HG03159 (cell line): ENCODE measurements at regions not wholly inside any gene's neighbourhood (a gene's known extent, or its start where the extent isn't known, plus 50 kb on each side); places are given as distances from the start of the nearest gene placed in this dataset.

Source experiments
- ATAC-seq: cut with Tn5 transposase; IDR thresholded peaks from one replicate; pipeline ENCODE4 v1.9.1; 2021; ENCODE audit warnings: mild to moderate bottlenecking, moderate library complexity; ENCODE audit not compliant: unreplicated experiment

DNA sequence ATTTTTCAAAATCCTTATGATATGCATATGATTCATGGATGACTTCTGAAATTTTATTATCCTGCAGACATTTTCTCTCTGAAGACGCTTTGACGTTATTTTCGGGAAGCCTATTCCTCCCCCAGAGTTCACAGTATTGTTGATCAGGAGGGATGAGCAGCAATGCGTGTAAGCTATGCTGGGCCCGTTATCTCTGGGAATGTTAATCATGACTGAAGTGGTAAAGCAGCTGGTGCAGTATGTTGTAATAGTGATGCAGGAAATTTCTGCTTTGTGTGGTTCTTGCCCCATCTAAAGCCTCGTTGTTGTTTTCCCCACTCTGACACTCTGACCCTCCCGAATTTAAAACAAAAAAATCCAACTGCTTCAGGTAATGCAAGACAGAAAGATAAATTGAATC is 1797.8 kb upstream of the WWC1 start:
- ATAC-seq: no peak

DNA sequence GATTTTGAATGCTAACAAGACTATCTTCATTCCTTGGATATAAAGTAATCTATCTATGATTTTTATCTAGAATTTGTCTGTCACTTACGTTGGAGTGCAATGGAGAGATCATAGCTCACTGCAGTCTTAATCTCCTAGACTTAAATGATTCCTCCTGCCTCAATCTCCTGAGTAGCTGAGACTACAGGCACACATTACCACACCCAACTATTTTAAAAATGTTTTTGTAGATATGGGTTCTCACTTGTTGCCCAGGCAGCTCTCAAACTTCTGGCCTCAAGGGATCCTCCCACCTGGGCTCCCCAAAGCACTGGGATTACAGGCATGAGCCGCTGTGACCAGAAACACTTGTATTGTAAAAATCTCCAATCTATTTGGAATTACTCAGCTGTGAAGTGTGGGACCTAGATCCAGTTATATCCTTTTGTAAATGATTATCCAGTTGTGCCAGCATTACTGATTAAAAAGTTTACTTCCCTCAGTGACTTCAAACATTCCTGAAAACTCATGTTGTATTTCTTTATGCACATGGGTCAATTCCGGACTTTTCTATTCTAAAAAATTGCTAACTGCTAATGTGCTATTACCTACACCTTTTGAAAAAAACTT is 1793.8 kb upstream of the WWC1 start:
- no peak for ATAC-seq

- no peak for ATAC-seq
Measured at GRCh38 chr5:166499447-166500240, 1791.8 kb upstream of the WWC1 start.

- ATAC-seq: no peak
Measured at GRCh38 chr5:166503506-166503905, 1787.9 kb upstream of the WWC1 start.

- no peak for ATAC-seq
Measured at GRCh38 chr5:166505067-166505466, 1786.4 kb upstream of the WWC1 start.

DNA sequence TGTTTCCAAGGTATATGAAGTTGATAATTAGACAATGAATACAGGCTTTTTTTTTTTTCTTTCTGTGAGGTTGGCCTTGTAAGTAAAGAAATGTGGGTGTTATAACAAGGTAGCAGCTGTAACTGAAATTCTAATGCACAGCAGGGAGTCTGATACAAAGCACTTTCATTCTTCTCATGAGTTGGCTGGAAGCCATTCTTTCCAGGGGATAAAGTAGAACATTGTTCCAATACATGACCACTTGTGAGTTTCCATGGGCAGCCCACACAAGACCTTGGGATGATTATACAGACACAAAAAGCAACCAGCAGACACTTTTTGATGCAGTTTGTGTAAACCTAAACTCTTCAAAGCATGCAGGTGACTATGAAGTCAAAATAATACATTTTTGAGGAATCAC is 1785.9 kb upstream of the WWC1 start:
- no peak for ATAC-seq

DNA sequence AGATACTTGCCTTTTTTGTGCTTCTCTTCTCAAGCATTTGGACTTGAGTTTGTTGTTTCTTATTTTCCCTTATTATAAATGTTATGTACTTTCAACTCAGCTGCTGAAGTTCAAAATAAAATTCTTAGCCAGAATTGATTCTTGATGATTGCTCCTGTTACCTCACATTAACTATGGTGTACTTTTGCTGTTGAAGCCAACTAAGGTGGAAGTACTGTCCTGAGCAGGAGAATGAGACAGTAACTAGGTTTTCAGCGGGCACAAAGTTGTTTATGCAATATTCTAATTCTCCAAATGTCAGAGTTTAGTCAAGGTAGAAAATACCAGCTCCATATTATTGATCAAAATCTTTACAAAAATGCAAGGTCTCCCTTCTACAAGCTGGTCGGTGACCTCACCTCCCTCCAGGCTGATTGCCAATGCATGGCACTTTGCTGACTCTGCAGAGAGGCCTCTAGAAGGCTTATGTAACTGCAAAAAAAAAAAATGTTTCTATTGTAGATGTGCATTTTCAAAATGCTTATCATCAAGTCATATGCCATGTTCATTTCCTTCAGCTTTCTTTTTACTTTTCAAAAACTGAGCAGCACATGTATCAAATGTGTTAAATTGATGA is 1783.5 kb upstream of the WWC1 start:
- no peak for ATAC-seq

DNA sequence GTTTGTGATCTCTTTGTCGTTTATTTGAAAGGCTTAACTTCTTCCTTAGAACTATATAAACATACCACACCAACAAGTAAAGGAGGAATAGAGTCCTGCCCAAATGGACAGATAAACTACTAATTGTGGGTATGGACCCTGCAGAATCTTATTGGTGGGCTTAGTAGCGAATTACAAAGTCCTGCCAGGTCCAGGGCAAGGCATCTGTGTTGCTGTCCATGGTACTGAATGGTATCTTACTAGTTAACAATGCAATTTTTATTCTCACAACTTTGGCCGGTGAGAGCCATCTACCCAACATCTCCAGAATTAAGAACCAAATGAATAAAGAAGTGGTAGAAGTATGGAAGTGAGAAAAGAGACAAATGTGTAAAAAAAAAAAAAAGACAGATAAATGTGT is 1782.4 kb upstream of the WWC1 start:
- no peak for ATAC-seq

DNA sequence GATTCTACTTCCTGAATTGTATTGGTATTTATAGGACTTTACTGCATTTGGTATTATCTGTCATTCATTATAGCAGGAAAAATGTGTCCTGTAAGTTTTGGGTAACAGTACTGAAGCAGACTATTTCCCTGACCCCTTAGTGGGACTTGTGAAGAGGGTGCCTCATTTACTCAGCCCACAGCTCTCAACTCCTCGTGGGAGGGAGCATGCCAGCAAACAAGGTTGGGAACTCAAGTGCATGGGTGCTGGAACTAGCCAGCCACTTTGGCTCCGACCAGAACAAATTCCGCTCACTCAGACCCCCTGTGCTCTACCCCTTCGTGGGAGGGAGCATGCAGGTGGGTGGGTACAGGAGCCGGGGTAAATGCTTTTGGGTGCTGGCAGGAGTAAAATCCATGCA is 1773.5 kb upstream of the WWC1 start:
- no peak for ATAC-seq

DNA sequence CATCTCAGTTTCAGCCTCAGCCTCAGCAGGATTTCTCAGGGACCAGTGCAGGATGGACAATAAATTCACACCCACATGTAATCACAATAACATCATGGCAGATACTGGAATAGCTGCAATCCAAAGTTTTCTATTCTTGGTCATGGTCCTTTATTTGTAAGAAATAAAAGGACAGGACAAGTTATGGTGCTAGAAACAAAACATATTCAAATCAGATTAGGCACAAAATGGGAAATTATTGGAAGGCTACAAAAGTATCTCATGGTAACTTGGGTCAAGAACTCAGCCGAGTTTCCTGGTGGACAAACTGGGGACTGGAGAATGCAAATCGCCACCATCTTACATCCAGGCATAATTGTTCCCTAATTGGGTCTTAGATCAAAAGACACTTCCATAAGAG is 1768.2 kb upstream of the WWC1 start:
- no peak for ATAC-seq

- ATAC-seq: no peak
Measured at GRCh38 chr5:166529200-166529599, 1762.2 kb upstream of the WWC1 start.

GRCh38 chr5:166532456-166533220 is 1758.8 kb upstream of the WWC1 start:
- no peak for ATAC-seq

DNA sequence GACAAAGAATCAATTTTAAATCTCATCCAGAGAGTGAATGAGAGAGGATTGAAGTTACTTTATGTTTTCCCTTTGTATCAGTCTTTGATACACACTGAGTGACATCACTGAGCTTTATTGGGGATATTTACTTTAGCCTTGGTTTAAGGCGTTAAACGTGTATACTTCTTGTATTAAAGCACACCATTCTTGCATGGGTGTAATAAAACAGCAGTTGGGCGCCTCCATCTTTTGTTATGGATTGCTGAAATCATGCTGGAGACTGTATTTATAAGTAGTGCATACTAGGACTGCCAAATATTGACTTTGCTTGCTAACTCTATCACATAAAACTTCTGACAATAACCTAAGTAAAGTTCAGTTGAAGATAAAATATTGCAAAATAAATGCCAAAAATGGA is 1755.8 kb upstream of the WWC1 start:
- ATAC-seq: no peak

GRCh38 chr5:166540156-166540555 is 1751.3 kb upstream of the WWC1 start:
- no peak for ATAC-seq

DNA sequence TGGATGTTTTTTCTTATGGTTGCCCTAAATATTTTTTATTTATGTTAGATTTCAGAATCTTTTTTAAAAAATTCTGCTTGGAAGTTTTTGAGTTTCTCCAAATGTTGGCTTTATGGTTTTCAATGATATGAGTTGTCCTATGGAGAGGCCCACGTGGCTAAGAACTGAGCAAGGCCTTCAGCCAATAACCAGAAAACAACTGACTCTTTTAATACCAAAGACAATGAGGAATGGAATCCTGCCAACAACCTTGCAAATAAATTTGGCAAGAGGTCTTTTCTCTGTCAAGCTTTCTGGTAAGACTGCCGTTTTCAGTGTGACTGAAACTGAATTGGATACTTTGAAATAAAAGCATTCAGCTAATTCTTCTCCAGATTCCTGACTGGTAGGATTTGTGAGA is 1740.1 kb upstream of the WWC1 start:
- ATAC-seq: no peak

GRCh38 chr5:166553778-166554177 is 1737.7 kb upstream of the WWC1 start:
- no peak for ATAC-seq

GRCh38 chr5:166561759-166562158 is 1729.7 kb upstream of the WWC1 start:
- ATAC-seq: no peak

- ATAC-seq: no peak
Measured at GRCh38 chr5:166562246-166562645, 1729.2 kb upstream of the WWC1 start.

DNA sequence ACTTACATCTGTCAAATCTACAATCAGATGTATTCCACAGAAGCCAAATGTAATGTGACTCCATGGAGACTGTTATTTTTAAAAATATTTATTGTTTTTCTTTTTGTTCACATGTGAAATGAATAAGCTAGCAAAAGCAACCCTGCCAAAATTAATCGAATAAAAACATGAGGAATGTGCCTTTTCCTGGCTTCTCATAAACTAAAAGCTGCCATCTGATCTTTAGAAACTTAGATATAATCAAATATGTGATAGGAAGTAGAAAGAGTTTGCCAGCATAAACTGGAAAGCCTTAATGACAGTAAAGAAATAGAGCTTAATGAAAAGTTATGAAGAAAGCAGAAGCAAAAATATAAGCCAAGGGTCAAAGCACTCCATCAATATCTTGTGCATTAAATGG is 1724.7 kb upstream of the WWC1 start:
- no peak for ATAC-seq

DNA sequence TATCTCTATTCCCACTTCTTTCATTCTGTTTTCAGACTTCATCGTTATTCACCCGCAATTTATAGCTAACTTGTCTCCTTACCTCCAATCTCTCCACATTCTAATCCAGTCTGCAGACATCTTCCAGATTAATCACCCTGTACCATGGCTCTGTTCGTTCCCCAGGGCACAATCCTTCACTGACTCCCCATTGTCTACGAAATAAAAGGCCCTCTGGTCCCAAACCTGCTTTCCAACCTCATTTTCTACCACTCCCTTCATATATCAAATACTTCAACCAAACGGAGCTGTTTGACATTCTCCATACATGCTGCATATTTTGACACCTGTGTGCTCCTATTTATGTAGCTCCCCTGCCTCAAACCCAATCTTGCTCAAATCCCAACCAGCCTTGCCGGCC is 1720.6 kb upstream of the WWC1 start:
- ATAC-seq: no peak

DNA sequence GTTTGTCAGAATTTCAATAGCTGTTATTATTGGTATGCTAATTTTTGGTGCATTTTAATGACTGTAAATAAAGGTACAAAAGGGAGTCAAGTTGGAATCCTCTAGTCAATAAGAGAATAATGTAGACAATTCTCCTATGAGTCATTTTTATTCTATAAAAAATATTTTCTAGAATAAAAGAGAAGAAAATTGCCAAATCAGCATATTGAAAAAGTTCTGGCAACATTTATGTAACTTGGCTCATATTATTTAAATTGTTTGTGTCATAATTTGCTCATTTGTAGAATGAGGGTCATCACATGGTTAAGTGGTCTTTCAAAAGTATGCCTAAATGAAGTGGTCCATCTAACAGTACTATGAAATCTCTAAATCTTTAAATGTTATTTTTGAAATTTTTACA is 1719.8 kb upstream of the WWC1 start:
- no peak for ATAC-seq

DNA sequence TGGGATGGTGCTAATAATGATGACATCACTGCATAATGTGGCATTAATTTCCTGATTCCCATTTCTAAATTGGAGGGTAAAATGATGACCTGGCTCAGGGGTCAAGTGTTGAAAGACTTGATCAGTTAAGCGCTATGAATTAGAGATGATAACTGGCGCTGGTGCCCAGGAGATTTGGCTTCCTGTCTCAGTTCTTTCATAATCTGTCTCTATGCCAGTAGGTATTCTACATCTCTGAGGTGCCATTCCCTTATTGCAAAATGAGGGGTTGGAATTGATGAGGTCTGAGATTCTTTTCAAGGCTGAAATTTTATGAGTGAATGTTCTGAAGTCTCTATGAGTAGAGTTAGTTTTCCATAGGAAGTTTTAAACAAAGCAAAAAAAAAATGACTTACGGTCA is 1715.1 kb upstream of the WWC1 start:
- no peak for ATAC-seq
